HG02943 (cell line): ENCODE measurements at regions not wholly inside any gene's neighbourhood (a gene's known extent, or its start where the extent isn't known, plus 50 kb on each side); places are given as distances from the start of the nearest gene placed in this dataset.
"Not testable (repeated sequence)": the region's sequence is repeated elsewhere in the genome, so short reads cannot be mapped to it uniquely, and the experiment has no call there.

ENCODE experiments used
- ATAC-seq: cut with Tn5 transposase; IDR thresholded peaks from one replicate; pipeline ENCODE4 v1.9.1; 2021; ENCODE audit warnings: mild to moderate bottlenecking, low read depth, moderate library complexity; ENCODE audit not compliant: unreplicated experiment

GRCh38 chr4:29378237-29378636, 1341.9 kb upstream of the PCDH7 start:
- ATAC-seq = not testable (repeated sequence)

- no peak for ATAC-seq
Observed at GRCh38 chr4:29390921-29391320, 1329.2 kb upstream of the PCDH7 start.

GRCh38 chr4:29405116-29405515, 1315.1 kb upstream of the PCDH7 start:
- no peak for ATAC-seq

GRCh38 chr4:29415771-29416170, 1304.4 kb upstream of the PCDH7 start:
- ATAC-seq = no peak

GRCh38 chr4:29423836-29424721, 1296.1 kb upstream of the PCDH7 start:
- no peak for ATAC-seq

- no peak for ATAC-seq
Observed at GRCh38 chr4:29453303-29453820, 1266.8 kb upstream of the PCDH7 start.

GRCh38 chr4:29459926-29460325, 1260.2 kb upstream of the PCDH7 start:
- no peak for ATAC-seq

- no peak for ATAC-seq
Observed at GRCh38 chr4:29467044-29467717, 1253.0 kb upstream of the PCDH7 start.
